Left lobe of liver (tissue), 2 donors: ENCODE measurements at regions not wholly inside any gene's neighbourhood (a gene's known extent, or its start where the extent isn't known, plus 50 kb on each side); places are given as distances from the start of the nearest gene placed in this dataset.
"Not testable (repeated sequence)": the region's sequence is repeated elsewhere in the genome, so short reads cannot be mapped to it uniquely, and the experiment has no call there.

Experiments
- ATAC-seq: fragments of 200-7000 bp; cut with Tn5 transposase; one replicate; pipeline ENCODE4 v1.9.1; 2020; ENCODE audit warnings: mild to moderate bottlenecking, moderate library complexity
- DNase-seq: peaks from one replicate; pipeline ENCODE4 v3.0.0-alpha.2; 2020; ENCODE audit warnings: low spot score
- donor health status: DM: no; HTN: no; CAD: no; lungs with moderate emphysema.
- donor health status: DM: no; HTN: yes; CAD: no.

DNA sequence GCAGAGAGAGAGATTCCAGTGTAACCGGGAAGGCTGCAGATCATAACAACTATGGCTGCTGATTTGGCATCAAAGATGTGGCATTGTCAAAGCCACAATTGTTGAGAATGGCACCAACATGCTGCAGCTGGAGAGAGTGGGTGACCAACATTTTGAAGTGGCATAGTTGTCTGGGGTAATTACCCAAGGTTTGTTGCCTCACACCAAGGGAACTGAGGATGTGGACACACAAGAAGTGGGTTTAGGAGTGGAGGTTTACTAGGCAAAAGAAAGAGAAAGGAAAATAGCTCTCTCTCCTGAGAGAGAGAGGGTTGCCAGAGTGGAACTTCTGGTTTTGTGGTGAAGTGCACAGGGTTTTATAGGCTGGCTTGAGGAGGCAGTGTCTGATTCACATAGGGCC is 126.6 kb downstream of the FAM72C start:
- not testable (repeated sequence) for DNase-seq, ATAC-seq

GRCh38 chr1:143842058-143842457 is 129.7 kb downstream of the FAM72C start:
- not testable (repeated sequence) for DNase-seq
- ATAC-seq = peak; percentile 64

- not testable (repeated sequence) for ATAC-seq, DNase-seq
Measured at GRCh38 chr1:143839182-143839581, 132.6 kb downstream of the FAM72C start.

- ATAC-seq = peak; percentile 22
- DNase-seq = not testable (repeated sequence)
Measured at GRCh38 chr1:143838598-143838929, 133.2 kb downstream of the FAM72C start.

- not testable (repeated sequence) for ATAC-seq, DNase-seq
Measured at GRCh38 chr1:143837924-143838597, 133.7 kb downstream of the FAM72C start.

- ATAC-seq, DNase-seq: not testable (repeated sequence)
Measured at GRCh38 chr1:143833376-143833775, 138.4 kb downstream of the FAM72C start.

GRCh38 chr1:143832379-143832716 is 139.4 kb downstream of the FAM72C start:
- DNase-seq, ATAC-seq: not testable (repeated sequence)

GRCh38 chr1:143831479-143832378 is 140.1 kb downstream of the FAM72C start:
- DNase-seq = not testable (repeated sequence)

DNA sequence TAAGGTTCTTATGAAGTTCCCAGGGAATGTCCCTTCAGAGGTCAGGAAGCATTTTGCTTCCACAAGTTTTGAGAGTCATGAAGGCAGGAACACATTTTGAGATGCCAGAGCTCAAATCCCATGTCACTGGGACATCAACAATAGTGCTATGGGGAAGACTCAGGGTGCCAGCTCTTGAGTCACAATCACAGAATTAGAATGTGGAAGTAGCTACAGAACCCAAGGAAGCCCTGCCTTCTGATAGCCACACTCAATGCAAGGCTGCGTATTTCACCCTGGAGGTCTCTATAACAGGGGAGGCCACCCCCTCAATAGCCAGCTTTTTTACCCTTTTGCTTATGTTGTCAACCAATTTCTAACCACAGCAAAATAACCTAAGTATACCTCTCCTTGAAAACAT is 145.6 kb downstream of the FAM72C start:
- not testable (repeated sequence) for DNase-seq, ATAC-seq

More at GRCh38 chr1:143831479-143832378, 140.1 kb downstream of the FAM72C start:
- not testable (repeated sequence) for ATAC-seq

DNA sequence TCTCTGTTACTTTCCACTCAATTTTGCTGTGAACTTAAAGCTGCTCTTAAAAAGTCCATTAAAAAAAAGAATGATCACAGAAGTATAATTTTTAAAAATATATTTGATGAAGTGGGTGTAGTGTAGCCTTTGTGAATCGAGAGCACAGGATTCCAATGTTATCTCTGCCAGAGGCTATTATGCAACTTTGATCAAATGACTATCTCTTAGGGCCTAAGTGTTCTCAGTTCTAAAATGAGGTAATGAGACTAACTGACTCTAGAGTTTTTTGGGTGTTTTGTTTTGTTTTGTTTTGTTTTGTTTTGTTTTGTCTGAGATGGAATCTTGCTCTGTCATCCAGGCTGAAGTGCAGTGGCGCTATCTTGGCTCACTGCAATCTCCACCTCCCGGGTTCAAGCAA is 147.5 kb downstream of the FAM72C start:
- DNase-seq = not testable (repeated sequence)
- peak; percentile 34 for ATAC-seq

DNA sequence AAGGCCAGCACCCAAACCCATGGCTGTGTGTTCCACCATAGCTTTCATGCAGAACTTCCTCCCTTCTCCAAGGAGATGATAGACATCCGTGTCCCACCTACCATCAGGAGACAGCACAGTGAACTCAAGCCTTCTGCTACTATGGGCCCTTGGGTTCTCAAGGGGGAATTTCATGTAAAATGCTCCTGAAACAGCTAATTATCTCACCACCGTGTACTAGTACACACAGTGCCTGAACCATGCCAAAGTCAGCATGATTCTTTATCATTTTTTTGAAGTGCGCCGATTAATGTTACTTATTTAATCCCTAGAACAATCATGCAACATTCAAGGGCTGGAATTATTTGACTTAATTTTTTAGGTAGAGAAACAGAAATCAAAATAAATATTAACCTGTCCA is 151.7 kb downstream of the FAM72C start:
- DNase-seq, ATAC-seq: not testable (repeated sequence)

DNA sequence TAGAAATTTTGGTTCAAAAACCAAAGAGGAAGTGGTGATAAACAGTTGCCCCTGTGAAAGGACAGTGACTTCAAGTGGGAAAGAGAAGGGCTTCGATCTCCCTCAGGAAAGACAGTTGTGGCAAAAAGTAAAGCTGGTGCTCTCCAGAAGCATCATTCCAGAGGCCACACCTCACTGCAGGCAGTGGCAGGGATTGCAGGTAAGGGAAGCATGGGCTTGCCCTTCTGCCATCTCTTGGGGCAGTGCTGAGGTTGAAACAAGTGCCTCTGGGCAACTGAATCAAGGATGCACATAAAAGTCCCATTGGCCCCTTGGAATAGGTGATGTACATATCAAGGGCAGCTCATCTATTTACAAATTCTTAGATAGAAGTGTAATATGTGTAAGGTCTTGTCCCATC is 155.4 kb downstream of the FAM72C start:
- not testable (repeated sequence) for DNase-seq, ATAC-seq

DNA sequence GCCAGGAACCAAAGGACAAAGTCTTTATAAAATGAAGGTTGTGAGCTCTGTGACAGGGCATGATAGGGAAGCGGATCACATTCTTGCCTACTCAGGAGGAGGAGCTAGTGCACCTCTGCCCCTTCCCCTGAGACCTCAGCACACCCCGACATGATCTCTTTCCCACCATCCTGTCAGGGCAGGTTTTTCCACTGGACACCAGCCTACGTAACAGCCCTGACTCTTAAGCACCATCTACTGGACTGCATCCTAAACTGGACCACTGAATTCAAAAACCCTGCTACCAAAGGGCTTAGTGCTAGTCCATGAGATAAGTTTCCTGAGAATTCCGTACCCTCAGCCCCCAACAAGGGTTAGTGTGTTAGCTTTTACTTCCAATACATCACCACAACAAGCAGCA is 166.4 kb downstream of the FAM72C start:
- not testable (repeated sequence) for DNase-seq
- ATAC-seq = peak; percentile 68

GRCh38 chr1:143804707-143805356 is 167.0 kb downstream of the FAM72C start:
- not testable (repeated sequence) for DNase-seq
- peak; percentile 55 for ATAC-seq

GRCh38 chr1:143803927-143804411 is 167.8 kb downstream of the FAM72C start:
- DNase-seq (peak; percentile 53), ATAC-seq (peak; percentile 68)

DNA sequence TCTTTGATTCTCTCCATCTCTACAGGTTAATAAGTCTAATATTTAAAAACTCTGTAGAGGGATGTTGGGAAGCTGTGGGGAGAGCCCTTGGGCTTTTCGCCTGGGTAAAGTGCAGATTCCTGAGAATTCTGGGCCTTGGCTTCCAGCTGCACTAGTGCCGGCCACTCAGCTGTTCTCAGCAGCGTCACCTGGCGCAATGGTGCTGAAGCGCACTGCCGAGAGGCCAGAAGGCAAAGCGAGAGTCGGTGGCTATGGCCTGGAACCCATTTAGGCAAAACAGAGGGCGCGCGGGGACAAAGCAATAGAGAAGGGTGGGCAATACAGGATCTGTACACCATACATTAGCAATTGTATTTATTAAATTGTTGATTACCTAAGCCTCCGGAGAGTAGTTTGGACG is 168.7 kb downstream of the FAM72C start:
- peak; percentile 71 for ATAC-seq
- not testable (repeated sequence) for DNase-seq

GRCh38 chr1:143799568-143800187 is 172.1 kb downstream of the FAM72C start:
- not testable (repeated sequence) for DNase-seq
- ATAC-seq = peak; percentile 56

DNA sequence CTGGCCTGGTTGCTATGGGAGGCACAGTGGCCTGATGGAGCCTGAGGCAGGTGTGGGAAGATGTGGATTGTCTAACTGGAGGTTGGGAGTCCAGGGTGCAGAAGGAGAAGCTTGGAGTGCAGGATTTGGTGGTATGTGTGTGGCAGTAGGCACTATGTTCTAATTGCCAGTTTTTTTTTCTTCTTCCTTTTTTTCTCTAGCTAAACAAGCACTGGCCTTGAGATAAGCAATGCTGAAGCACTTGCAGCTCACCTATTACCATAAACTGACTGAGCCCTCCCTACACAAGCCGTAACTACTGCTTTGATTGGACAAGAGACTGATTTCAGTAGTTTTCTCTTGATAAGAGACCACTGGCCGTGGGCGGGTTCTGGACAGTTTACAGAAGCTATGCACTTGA is 175.4 kb downstream of the FAM72C start:
- not testable (repeated sequence) for DNase-seq, ATAC-seq

DNA sequence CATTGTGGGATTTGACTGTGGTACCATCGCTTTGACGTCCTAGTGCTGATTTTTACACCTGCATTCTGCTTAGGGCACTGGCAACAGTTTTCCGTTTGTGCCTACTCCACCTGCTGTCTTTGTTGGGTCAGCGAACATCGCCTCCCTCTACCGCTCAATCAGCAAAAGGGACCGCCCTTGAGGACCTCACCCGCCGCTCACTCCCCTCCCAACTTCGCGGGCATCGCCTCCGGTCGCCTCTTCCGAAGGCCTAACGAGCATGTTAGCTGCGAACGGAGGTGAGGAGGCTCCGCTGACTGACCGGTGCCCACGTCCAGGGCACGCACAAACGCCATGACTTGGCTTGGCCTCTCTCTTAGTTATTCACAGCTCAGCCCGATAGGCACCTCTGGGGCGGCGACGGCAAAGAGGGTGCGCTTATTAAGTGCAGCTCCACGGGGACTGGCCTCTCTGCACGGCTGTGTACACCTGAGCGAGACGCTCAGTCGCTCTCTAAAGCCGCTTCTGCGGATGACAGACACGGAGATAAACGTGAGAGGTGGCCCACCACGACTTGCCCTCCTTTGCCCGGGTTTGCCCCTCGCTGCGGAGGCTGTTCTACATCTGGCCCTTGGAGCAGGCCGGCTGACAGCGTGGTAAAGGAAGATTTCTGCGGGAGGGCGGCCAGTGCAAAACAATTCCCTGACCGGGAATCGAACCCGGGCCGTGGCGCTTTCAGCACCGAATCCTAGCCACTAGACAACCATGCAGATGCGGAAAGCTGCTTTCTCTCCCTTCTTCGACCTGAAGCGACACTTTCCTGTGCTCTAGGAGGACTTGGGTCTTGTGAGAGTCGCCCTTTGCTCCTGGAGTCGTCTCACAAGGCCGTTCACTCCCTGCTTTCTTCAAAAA is 179.5 kb downstream of the FAM72C start:
- ATAC-seq = peak; percentile 33
- DNase-seq = not testable (repeated sequence)

DNA sequence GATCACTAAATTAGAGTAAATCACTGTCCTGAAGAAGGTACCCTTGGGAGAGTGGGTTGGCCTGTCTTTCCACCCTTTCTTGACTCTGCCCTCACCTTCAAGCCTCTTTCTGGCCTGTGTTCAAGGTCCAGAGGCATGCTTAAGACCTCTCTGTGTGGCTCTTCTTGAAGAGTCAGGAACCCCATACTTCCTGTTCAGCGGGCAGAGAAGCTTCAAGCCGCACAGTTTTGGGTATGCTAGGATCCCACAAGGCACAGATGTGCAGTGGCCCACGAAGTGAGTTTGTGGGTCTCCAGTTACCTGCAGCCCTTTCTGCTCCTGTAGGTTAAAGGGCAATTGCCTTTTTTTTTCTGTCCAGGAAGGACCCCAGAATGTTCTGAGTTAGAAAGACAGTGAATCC is 185.4 kb downstream of the FAM72C start:
- not testable (repeated sequence) for DNase-seq, ATAC-seq
